ENCODE measurements at regions not wholly inside any gene's neighbourhood (a gene's known extent, or its start where the extent isn't known, plus 50 kb on each side); places are given as distances from the start of the nearest gene placed in this dataset.

DNA sequence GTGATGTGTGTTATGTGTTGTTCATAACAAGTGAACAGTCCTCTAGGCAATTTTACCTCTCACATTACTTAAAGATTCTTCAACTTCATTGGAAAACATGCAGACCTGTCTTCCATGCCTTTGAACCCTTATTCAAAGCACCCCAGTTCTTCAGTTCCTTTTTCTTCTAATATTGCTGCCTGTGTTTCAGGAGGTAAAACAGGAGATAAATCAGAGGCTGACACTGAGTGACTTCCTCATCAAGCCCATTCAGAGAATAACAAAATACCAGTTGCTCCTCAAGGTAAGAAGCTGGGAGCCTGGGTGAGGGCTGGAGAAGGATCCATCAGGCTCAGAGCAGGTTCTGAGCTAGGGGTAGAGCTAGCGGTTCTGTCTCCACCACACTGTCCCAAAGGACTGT lies 71.1 kb upstream of the UMPS start:
- H3K4me1 Mint-ChIP-seq (ENCODE audit: unreplicated experiment): peaks cover 18% of the 10 kb centered on the region
- H3K27ac Mint-ChIP-seq (ENCODE audit: unreplicated experiment): no peak overlapping the region
- no peak for DNase-seq (ENCODE audit: extremely low spot score, unreplicated experiment)
- H3K9me3 Mint-ChIP-seq (ENCODE audit: unreplicated experiment): no peaks in the 10 kb centered on the region
- no peaks in the 10 kb centered on the region for H3K27me3 Mint-ChIP-seq (ENCODE audit: unreplicated experiment)
- H3K4me3 Mint-ChIP-seq (ENCODE audit: unreplicated experiment): no peak overlapping the region
- TF ChIP-seq, protein P1, sequence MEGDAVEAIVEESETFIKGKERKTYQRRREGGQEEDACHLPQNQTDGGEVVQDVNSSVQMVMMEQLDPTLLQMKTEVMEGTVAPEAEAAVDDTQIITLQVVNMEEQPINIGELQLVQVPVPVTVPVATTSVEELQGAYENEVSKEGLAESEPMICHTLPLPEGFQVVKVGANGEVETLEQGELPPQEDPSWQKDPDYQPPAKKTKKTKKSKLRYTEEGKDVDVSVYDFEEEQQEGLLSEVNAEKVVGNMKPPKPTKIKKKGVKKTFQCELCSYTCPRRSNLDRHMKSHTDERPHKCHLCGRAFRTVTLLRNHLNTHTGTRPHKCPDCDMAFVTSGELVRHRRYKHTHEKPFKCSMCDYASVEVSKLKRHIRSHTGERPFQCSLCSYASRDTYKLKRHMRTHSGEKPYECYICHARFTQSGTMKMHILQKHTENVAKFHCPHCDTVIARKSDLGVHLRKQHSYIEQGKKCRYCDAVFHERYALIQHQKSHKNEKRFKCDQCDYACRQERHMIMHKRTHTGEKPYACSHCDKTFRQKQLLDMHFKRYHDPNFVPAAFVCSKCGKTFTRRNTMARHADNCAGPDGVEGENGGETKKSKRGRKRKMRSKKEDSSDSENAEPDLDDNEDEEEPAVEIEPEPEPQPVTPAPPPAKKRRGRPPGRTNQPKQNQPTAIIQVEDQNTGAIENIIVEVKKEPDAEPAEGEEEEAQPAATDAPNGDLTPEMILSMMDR (IDR thresholded peaks at IDR 0.05): no peak
- peaks cover 5% of the 10 kb centered on the region for H3K36me3 Mint-ChIP-seq (ENCODE audit: unreplicated experiment)

DNA sequence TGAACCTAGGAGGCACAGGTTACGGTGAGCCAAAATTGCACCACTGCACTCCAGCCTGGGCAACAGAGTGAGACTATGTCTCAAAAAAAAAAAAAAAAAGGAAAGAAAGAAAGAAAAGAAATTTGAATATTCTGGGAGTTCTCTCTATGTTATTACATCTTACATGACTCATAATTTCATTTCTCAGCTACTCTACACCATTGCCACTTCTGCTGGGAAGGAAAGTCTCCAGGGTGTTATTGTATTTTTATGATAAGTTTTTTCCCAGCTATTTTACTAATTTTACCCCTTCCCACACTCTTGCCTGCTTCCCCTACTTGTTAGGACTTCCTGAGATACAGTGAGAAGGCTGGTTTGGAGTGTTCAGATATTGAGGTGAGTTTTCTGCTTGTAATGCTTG lies 69.7 kb upstream of the UMPS start:
- DNase-seq (ENCODE audit: extremely low spot score, unreplicated experiment): no peak
- H3K27me3 Mint-ChIP-seq (ENCODE audit: unreplicated experiment): no peaks in the 10 kb centered on the region
- no peaks in the 10 kb centered on the region for H3K9me3 Mint-ChIP-seq (ENCODE audit: unreplicated experiment)
- no peak overlapping the region for H3K4me3 Mint-ChIP-seq (ENCODE audit: unreplicated experiment)
- peaks cover 5% of the 10 kb centered on the region for H3K36me3 Mint-ChIP-seq (ENCODE audit: unreplicated experiment)
- H3K4me1 Mint-ChIP-seq (ENCODE audit: unreplicated experiment): peaks cover 18% of the 10 kb centered on the region
- no peak overlapping the region for H3K27ac Mint-ChIP-seq (ENCODE audit: unreplicated experiment)
- TF ChIP-seq, protein P1 (IDR thresholded peaks at IDR 0.05): no peak

- H3K4me3 Mint-ChIP-seq (ENCODE audit: unreplicated experiment): no peak overlapping the region
- H3K36me3 Mint-ChIP-seq (ENCODE audit: unreplicated experiment): peaks cover 11% of the 10 kb centered on the region
- no peaks in the 10 kb centered on the region for H3K9me3 Mint-ChIP-seq (ENCODE audit: unreplicated experiment)
- TF ChIP-seq, protein P1 (IDR thresholded peaks at IDR 0.05): no peak
- H3K27ac Mint-ChIP-seq (ENCODE audit: unreplicated experiment): no peak overlapping the region
- DNase-seq (ENCODE audit: extremely low spot score, unreplicated experiment): no peak
- no peaks in the 10 kb centered on the region for H3K27me3 Mint-ChIP-seq (ENCODE audit: unreplicated experiment)
- H3K4me1 Mint-ChIP-seq (ENCODE audit: unreplicated experiment): peaks cover 18% of the 10 kb centered on the region
Measured at GRCh38 chr3:124663690-124664089, 66.6 kb upstream of the UMPS start.

DNA sequence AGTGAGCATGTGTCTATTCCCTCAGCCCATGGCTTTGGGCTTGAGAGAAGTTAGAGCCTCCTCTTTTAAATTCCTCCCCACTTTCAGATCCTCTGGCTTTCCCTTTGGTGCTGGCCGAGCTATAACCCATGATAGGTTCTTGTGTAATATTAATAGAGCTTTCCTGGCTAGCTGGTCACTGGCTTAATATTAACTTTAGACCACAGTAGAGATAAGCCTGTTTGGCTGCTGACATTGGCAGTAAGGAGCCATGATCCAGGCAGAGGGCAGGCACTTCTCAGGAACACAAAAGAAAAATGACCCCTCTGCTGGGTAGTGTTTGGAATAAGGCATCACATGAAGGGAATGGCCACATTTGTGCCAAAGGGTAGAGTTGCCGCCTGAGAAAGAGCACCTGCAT lies 65.4 kb upstream of the UMPS start:
- Mint-ChIP-seq H3K4me3 (ENCODE audit: unreplicated experiment) (no peak overlapping the region), H3K27ac (ENCODE audit: unreplicated experiment) (no peak overlapping the region), H3K9me3 (ENCODE audit: unreplicated experiment) (no peaks in the 10 kb centered on the region), H3K4me1 (ENCODE audit: unreplicated experiment) (peaks cover 18% of the 10 kb centered on the region), H3K36me3 (ENCODE audit: unreplicated experiment) (peaks cover 11% of the 10 kb centered on the region), H3K27me3 (ENCODE audit: unreplicated experiment) (no peaks in the 10 kb centered on the region)
- TF ChIP-seq, protein P1 (IDR thresholded peaks at IDR 0.05): no peak
- DNase-seq (ENCODE audit: extremely low spot score, unreplicated experiment): no peak

- no peak overlapping the region for H3K27ac Mint-ChIP-seq (ENCODE audit: unreplicated experiment)
- no peak overlapping the region for H3K4me3 Mint-ChIP-seq (ENCODE audit: unreplicated experiment)
- TF ChIP-seq, protein P1 (IDR thresholded peaks at IDR 0.05): no peak
- no peaks in the 10 kb centered on the region for H3K9me3 Mint-ChIP-seq (ENCODE audit: unreplicated experiment)
- no peaks in the 10 kb centered on the region for H3K27me3 Mint-ChIP-seq (ENCODE audit: unreplicated experiment)
- peaks cover 11% of the 10 kb centered on the region for H3K36me3 Mint-ChIP-seq (ENCODE audit: unreplicated experiment)
- DNase-seq (ENCODE audit: extremely low spot score, unreplicated experiment): no peak
- peaks cover 9% of the 10 kb centered on the region for H3K4me1 Mint-ChIP-seq (ENCODE audit: unreplicated experiment)
Measured at GRCh38 chr3:124666067-124666466, 64.2 kb upstream of the UMPS start.

Measured in osteocyte (in vitro differentiated cells).